Smooth muscle cell (in vitro differentiated cells): ENCODE measurements at regions not wholly inside any gene's neighbourhood (a gene's known extent, or its start where the extent isn't known, plus 50 kb on each side); places are given as distances from the start of the nearest gene placed in this dataset.
A peak's percentile ranks its signal among the peaks of the same experiment; 100 is the strongest.

Experiments used
- DNase-seq: peaks from one replicate; lab custom pipeline; 2025; ENCODE audit not compliant: unreplicated experiment; lab: John Stamatoyannopoulos, UW
- H2AFZ ChIP-seq: fragments of 200-600 bp; sonication (generic); 2 replicates; pipeline ENCODE4 v1.6.0; 2016; ENCODE audit warnings: antibody characterized with exemption, low read depth, mild to moderate bottlenecking
- H3F3A ChIP-seq: fragments of 200-600 bp; sonication (generic); 2 replicates; pipeline ENCODE4 v1.6.0; 2017; ENCODE audit warnings: antibody characterized with exemption, low read depth
- H3K27ac ChIP-seq: fragments of 200-600 bp; sonication (generic); 2 replicates; pipeline ENCODE4 v1.5.1; 2016; ENCODE audit warnings: low read depth, mild to moderate bottlenecking
- H3K27me3 ChIP-seq: fragments of 200-600 bp; sonication (generic); 2 replicates; pipeline ENCODE4 v1.6.1; 2016; ENCODE audit warnings: low read depth, mild to moderate bottlenecking
- H3K36me3 ChIP-seq: fragments of 200-600 bp; sonication (generic); 2 replicates; pipeline ENCODE4 v1.5.1; 2016; ENCODE audit warnings: low read depth
- H3K4me1 ChIP-seq: fragments of 200-600 bp; sonication (generic); 2 replicates; pipeline ENCODE4 v1.5.1; 2016; ENCODE audit warnings: low read depth
- H3K4me2 ChIP-seq: fragments of 200-600 bp; sonication (generic); 2 replicates; pipeline ENCODE4 v1.6.0; 2016; ENCODE audit warnings: mild to moderate bottlenecking
- H3K4me3 ChIP-seq: fragments of 200-600 bp; sonication (generic); 2 replicates; pipeline ENCODE4 v1.5.1; 2016; ENCODE audit warnings: mild to moderate bottlenecking
- H3K79me2 ChIP-seq: fragments of 200-600 bp; sonication (generic); 2 replicates; pipeline ENCODE4 v1.6.0; 2016; ENCODE audit warnings: low read depth, mild to moderate bottlenecking
- H3K9ac ChIP-seq: fragments of 200-600 bp; sonication (generic); 2 replicates; pipeline ENCODE4 v1.6.0; 2016; ENCODE audit warnings: low read depth
- H3K9me3 ChIP-seq: fragments of 200-600 bp; sonication (generic); replicated peaks from 2 replicates; pipeline ENCODE4 v1.5.1; 2016; ENCODE audit warnings: low read depth
- H4K20me1 ChIP-seq: fragments of 200-600 bp; sonication (generic); 2 replicates; pipeline ENCODE4 v1.6.0; 2016; ENCODE audit warnings: low read depth
- WGBS: methylation state at CpG from one replicate; pipeline ENCODE4 v1.1.7; 2016; ENCODE audit warnings: low lambda C conversion rate; 5-methylcytosine and 5-hydroxymethylcytosine counted together
- TF ChIP-seq, protein P1 (sequence below): fragments of 200-600 bp; sonication (generic); IDR thresholded peaks from 2 replicates; pipeline ENCODE4 v1.5.1; 2017; ENCODE audit warnings: borderline replicate concordance, mild to moderate bottlenecking, antibody characterized with exemption; ENCODE audit not compliant: insufficient read depth, poor library complexity, severe bottlenecking

- Histone ChIP-seq H3K4me2 (no peak overlapping the region), H2AFZ (peak overlapping the region; percentile 12), H3K9ac (no peak overlapping the region), H3K36me3 (no peaks in the 10 kb centered on the region), H3K4me3 (no peak overlapping the region), H3K9me3 (no peaks in the 10 kb centered on the region), H3K27me3 (no peaks in the 10 kb centered on the region), H3F3A (no peaks in the 10 kb centered on the region), H4K20me1 (no peaks in the 10 kb centered on the region), H3K27ac (no peak overlapping the region), H3K4me1 (no peaks in the 10 kb centered on the region), H3K79me2 (no peaks in the 10 kb centered on the region)
- TF ChIP-seq, protein P1, sequence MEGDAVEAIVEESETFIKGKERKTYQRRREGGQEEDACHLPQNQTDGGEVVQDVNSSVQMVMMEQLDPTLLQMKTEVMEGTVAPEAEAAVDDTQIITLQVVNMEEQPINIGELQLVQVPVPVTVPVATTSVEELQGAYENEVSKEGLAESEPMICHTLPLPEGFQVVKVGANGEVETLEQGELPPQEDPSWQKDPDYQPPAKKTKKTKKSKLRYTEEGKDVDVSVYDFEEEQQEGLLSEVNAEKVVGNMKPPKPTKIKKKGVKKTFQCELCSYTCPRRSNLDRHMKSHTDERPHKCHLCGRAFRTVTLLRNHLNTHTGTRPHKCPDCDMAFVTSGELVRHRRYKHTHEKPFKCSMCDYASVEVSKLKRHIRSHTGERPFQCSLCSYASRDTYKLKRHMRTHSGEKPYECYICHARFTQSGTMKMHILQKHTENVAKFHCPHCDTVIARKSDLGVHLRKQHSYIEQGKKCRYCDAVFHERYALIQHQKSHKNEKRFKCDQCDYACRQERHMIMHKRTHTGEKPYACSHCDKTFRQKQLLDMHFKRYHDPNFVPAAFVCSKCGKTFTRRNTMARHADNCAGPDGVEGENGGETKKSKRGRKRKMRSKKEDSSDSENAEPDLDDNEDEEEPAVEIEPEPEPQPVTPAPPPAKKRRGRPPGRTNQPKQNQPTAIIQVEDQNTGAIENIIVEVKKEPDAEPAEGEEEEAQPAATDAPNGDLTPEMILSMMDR = no peak
- DNase-seq = no peak
- WGBS = 78% methylated on average over 7 of the region's 7 CpGs
Measured at GRCh38 chr5:125970631-125971307, 452.4 kb upstream of the GRAMD2B start.

DNA sequence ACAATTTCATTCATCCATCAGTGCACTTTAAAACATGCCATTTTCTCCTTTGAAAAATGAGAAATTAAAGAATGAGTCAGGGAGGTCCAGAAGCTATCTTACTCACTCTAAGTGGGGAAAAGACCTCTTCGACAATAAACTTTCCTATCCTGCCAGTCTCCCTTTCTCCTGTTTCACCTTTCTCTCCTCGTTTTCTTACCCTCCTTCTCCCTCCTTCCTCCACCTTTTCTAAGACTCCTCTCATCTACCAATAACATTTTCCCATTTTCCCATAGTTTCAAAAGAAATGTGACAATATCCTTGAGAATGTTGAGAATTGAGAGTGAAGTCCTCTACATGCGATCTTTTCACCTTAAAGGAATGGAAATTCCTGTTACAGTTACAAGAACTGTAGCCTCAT lies 450.5 kb upstream of the GRAMD2B start:
- TF ChIP-seq, protein P1 = no peak
- Histone ChIP-seq H3F3A (no peaks in the 10 kb centered on the region), H3K27ac (no peak overlapping the region), H3K9me3 (no peaks in the 10 kb centered on the region), H3K4me1 (no peaks in the 10 kb centered on the region), H2AFZ (no peak overlapping the region), H3K36me3 (no peaks in the 10 kb centered on the region), H3K4me3 (no peak overlapping the region), H3K9ac (no peak overlapping the region), H3K79me2 (no peaks in the 10 kb centered on the region), H3K4me2 (no peak overlapping the region), H3K27me3 (no peaks in the 10 kb centered on the region), H4K20me1 (no peaks in the 10 kb centered on the region)
- no peak for DNase-seq
- WGBS = 73% methylated on average over 3 of the region's 3 CpGs

DNA sequence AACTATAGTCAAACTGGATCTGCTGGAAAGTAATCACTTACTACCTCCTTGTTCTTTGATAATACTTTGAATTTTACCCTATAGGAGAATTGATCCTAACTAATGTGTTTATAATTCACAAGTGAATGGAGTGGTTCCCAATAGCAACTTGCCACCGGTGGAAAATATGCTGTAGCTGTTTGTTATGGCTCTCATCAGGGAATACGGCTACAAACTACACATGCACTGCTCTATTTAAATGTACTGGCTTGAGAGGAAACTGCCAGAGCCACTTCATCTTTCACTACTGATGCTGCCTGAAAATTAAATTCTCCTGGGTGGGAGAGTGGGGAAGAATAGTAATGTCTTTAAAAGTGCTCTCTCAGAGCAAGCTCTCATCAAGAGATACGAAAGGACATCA lies 448.5 kb upstream of the GRAMD2B start:
- H3K4me1 ChIP-seq = no peaks in the 10 kb centered on the region
- no peak overlapping the region for H3K27ac ChIP-seq
- TF ChIP-seq, protein P1 = no peak
- H3K9ac ChIP-seq = no peak overlapping the region
- no peaks in the 10 kb centered on the region for H3K79me2 ChIP-seq
- no peaks in the 10 kb centered on the region for H3F3A ChIP-seq
- no peak overlapping the region for H2AFZ ChIP-seq
- H3K4me3 ChIP-seq = no peak overlapping the region
- no peaks in the 10 kb centered on the region for H4K20me1 ChIP-seq
- no peaks in the 10 kb centered on the region for H3K27me3 ChIP-seq
- no peak overlapping the region for H3K4me2 ChIP-seq
- H3K9me3 ChIP-seq = no peaks in the 10 kb centered on the region
- WGBS = 88% methylated on average over 3 of the region's 3 CpGs
- DNase-seq = no peak
- no peaks in the 10 kb centered on the region for H3K36me3 ChIP-seq

DNA sequence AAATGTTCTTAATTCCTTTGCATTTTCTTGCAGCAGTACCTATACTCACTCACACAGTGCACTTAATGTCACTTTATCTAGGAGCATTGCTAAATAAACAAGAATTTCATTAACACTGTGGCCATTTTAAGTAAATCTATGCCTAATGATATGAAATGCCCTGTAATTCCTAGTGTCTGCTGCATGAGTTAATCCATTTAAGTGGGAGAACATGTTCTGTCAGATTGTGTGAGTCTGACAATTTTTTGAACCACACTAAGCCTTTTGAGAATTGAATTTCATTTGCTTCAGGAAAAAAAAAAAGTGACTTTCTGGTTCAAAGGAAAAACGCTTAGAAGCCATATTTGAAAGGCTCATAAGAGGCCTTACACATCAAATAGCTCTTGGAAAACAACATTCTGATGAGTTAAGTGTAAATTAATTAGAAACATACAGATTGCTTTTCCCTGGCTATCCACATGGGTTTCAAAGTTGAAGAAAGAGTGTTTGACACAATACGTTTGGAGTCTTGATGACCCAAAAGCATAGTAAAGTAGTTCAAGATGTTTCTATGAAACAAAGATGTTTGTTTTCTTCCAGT lies 446.7 kb upstream of the GRAMD2B start:
- H3K27me3 ChIP-seq = no peaks in the 10 kb centered on the region
- no peaks in the 10 kb centered on the region for H3K9me3 ChIP-seq
- no peaks in the 10 kb centered on the region for H3K36me3 ChIP-seq
- H3K4me3 ChIP-seq = no peak overlapping the region
- H3K27ac ChIP-seq = no peak overlapping the region
- TF ChIP-seq, protein P1 = no peak
- no peaks in the 10 kb centered on the region for H3K4me1 ChIP-seq
- DNase-seq = no peak
- H3K4me2 ChIP-seq = no peak overlapping the region
- H2AFZ ChIP-seq = peak overlapping the region; percentile 21
- no peaks in the 10 kb centered on the region for H4K20me1 ChIP-seq
- no peaks in the 10 kb centered on the region for H3K79me2 ChIP-seq
- 69% methylated on average over 2 of the region's 2 CpGs for WGBS
- H3K9ac ChIP-seq = no peak overlapping the region
- no peaks in the 10 kb centered on the region for H3F3A ChIP-seq
